Smooth muscle cell (in vitro differentiated cells): ENCODE measurements at regions not wholly inside any gene's neighbourhood (a gene's known extent, or its start where the extent isn't known, plus 50 kb on each side); places are given as distances from the start of the nearest gene placed in this dataset.

Source experiments
- DNase-seq: peaks from one replicate; lab custom pipeline; 2025; ENCODE audit not compliant: unreplicated experiment; lab: John Stamatoyannopoulos, UW
- H2AFZ ChIP-seq: fragments of 200-600 bp; sonication (generic); 2 replicates; pipeline ENCODE4 v1.6.0; 2016; ENCODE audit warnings: antibody characterized with exemption, low read depth, mild to moderate bottlenecking
- H3F3A ChIP-seq: fragments of 200-600 bp; sonication (generic); 2 replicates; pipeline ENCODE4 v1.6.0; 2017; ENCODE audit warnings: antibody characterized with exemption, low read depth
- H3K27ac ChIP-seq: fragments of 200-600 bp; sonication (generic); 2 replicates; pipeline ENCODE4 v1.5.1; 2016; ENCODE audit warnings: low read depth, mild to moderate bottlenecking
- H3K27me3 ChIP-seq: fragments of 200-600 bp; sonication (generic); 2 replicates; pipeline ENCODE4 v1.6.1; 2016; ENCODE audit warnings: low read depth, mild to moderate bottlenecking
- H3K36me3 ChIP-seq: fragments of 200-600 bp; sonication (generic); 2 replicates; pipeline ENCODE4 v1.5.1; 2016; ENCODE audit warnings: low read depth
- H3K4me1 ChIP-seq: fragments of 200-600 bp; sonication (generic); 2 replicates; pipeline ENCODE4 v1.5.1; 2016; ENCODE audit warnings: low read depth
- H3K4me2 ChIP-seq: fragments of 200-600 bp; sonication (generic); 2 replicates; pipeline ENCODE4 v1.6.0; 2016; ENCODE audit warnings: mild to moderate bottlenecking
- H3K4me3 ChIP-seq: fragments of 200-600 bp; sonication (generic); 2 replicates; pipeline ENCODE4 v1.5.1; 2016; ENCODE audit warnings: mild to moderate bottlenecking
- H3K79me2 ChIP-seq: fragments of 200-600 bp; sonication (generic); 2 replicates; pipeline ENCODE4 v1.6.0; 2016; ENCODE audit warnings: low read depth, mild to moderate bottlenecking
- H3K9ac ChIP-seq: fragments of 200-600 bp; sonication (generic); 2 replicates; pipeline ENCODE4 v1.6.0; 2016; ENCODE audit warnings: low read depth
- H3K9me3 ChIP-seq: fragments of 200-600 bp; sonication (generic); replicated peaks from 2 replicates; pipeline ENCODE4 v1.5.1; 2016; ENCODE audit warnings: low read depth
- H4K20me1 ChIP-seq: fragments of 200-600 bp; sonication (generic); 2 replicates; pipeline ENCODE4 v1.6.0; 2016; ENCODE audit warnings: low read depth
- CTCF ChIP-seq: fragments of 200-600 bp; sonication (generic); IDR thresholded peaks from 2 replicates; pipeline ENCODE4 v1.5.1; 2017; ENCODE audit warnings: borderline replicate concordance, mild to moderate bottlenecking, antibody characterized with exemption; ENCODE audit not compliant: insufficient read depth, poor library complexity, severe bottlenecking
- WGBS: methylation state at CpG from one replicate; pipeline ENCODE4 v1.1.7; 2016; ENCODE audit warnings: low lambda C conversion rate; 5-methylcytosine and 5-hydroxymethylcytosine counted together

GRCh38 chr3:132790806-132791205 lies 68.6 kb upstream of the NPHP3 start:
- H3K4me2 ChIP-seq, result no peak overlapping the region
- H3F3A ChIP-seq, result no peaks in the 10 kb centered on the region
- no peaks in the 10 kb centered on the region for H3K79me2 ChIP-seq
- no peaks in the 10 kb centered on the region for H3K9me3 ChIP-seq
- no peak for DNase-seq
- H3K9ac ChIP-seq, result no peak overlapping the region
- H3K27me3 ChIP-seq, result peaks cover 13% of the 10 kb centered on the region
- H3K4me1 ChIP-seq, result no peaks in the 10 kb centered on the region
- no peaks in the 10 kb centered on the region for H3K36me3 ChIP-seq
- H3K4me3 ChIP-seq, result no peak overlapping the region
- H2AFZ ChIP-seq, result no peak overlapping the region
- TF ChIP-seq CTCF, result no peak
- H4K20me1 ChIP-seq, result no peaks in the 10 kb centered on the region
- no peak overlapping the region for H3K27ac ChIP-seq

GRCh38 chr3:132789959-132790358 lies 67.8 kb upstream of the NPHP3 start:
- Histone ChIP-seq H2AFZ (no peak overlapping the region), H3K79me2 (no peaks in the 10 kb centered on the region), H3K4me2 (no peak overlapping the region), H3K4me3 (no peak overlapping the region), H3K4me1 (no peaks in the 10 kb centered on the region), H3K27me3 (peaks cover 13% of the 10 kb centered on the region), H4K20me1 (no peaks in the 10 kb centered on the region), H3K9ac (no peak overlapping the region), H3K36me3 (no peaks in the 10 kb centered on the region), H3F3A (no peaks in the 10 kb centered on the region), H3K27ac (no peak overlapping the region), H3K9me3 (no peaks in the 10 kb centered on the region)
- no peak for TF ChIP-seq CTCF
- no peak for DNase-seq
- 59% methylated on average over 6 of the region's 6 CpGs for WGBS

- H3K9me3 ChIP-seq, result no peaks in the 10 kb centered on the region
- no peak for TF ChIP-seq CTCF
- H3K27ac ChIP-seq, result no peak overlapping the region
- H4K20me1 ChIP-seq, result no peaks in the 10 kb centered on the region
- H3K9ac ChIP-seq, result no peak overlapping the region
- H3F3A ChIP-seq, result no peaks in the 10 kb centered on the region
- H3K79me2 ChIP-seq, result no peaks in the 10 kb centered on the region
- no peaks in the 10 kb centered on the region for H3K36me3 ChIP-seq
- no peaks in the 10 kb centered on the region for H3K4me1 ChIP-seq
- H3K4me2 ChIP-seq, result peak overlapping the region; percentile 20
- H3K27me3 ChIP-seq, result peaks cover 7% of the 10 kb centered on the region
- no peak overlapping the region for H3K4me3 ChIP-seq
- no peak for DNase-seq
- no peak overlapping the region for H2AFZ ChIP-seq
These were observed 66.1 kb upstream of the NPHP3 start for GRCh38 chr3:132788301-132788671.

- Histone ChIP-seq H3K27me3 (peaks cover 2% of the 10 kb centered on the region), H3K9me3 (no peaks in the 10 kb centered on the region), H3K4me3 (no peak overlapping the region), H3K9ac (no peak overlapping the region), H4K20me1 (no peaks in the 10 kb centered on the region), H3K79me2 (no peaks in the 10 kb centered on the region), H3F3A (no peaks in the 10 kb centered on the region), H3K36me3 (no peaks in the 10 kb centered on the region), H2AFZ (no peak overlapping the region), H3K4me2 (peak overlapping the region; percentile 20), H3K4me1 (no peaks in the 10 kb centered on the region), H3K27ac (no peak overlapping the region)
- no peak for DNase-seq
- 59% methylated on average over 2 of the region's 2 CpGs for WGBS
- no peak for TF ChIP-seq CTCF
These were observed 65.5 kb upstream of the NPHP3 start for GRCh38 chr3:132787616-132788300.
